GM12875 (cell line): ENCODE measurements at regions not wholly inside any gene's neighbourhood (a gene's known extent, or its start where the extent isn't known, plus 50 kb on each side); places are given as distances from the start of the nearest gene placed in this dataset.

ENCODE experiments used
- H3K4me3 ChIP-seq: one replicate; pipeline ENCODE4 v1.5.1; 2011; ENCODE audit warnings: low read depth, low read length, control low read depth
- CTCF ChIP-seq: IDR thresholded peaks from 2 replicates; pipeline ENCODE4 v1.5.1; 2011; ENCODE audit warnings: low read depth, mild to moderate bottlenecking, control low read depth, inconsistent platforms, low read length, moderate library complexity, borderline replicate concordance; ENCODE audit not compliant: insufficient read depth

- no peak for TF ChIP-seq CTCF
- no peak overlapping the region for H3K4me3 ChIP-seq
Measured at GRCh38 chr4:184550476-184550875, 76.1 kb upstream of the IRF2 start.

- H3K4me3 ChIP-seq = no peak overlapping the region
- no peak for TF ChIP-seq CTCF
Measured at GRCh38 chr4:184548648-184549341, 74.4 kb upstream of the IRF2 start.

- H3K4me3 ChIP-seq = no peak overlapping the region
- TF ChIP-seq CTCF = no peak
Measured at GRCh38 chr4:184548316-184548647, 73.9 kb upstream of the IRF2 start.

GRCh38 chr4:184544788-184545409 is 70.5 kb upstream of the IRF2 start:
- no peak overlapping the region for H3K4me3 ChIP-seq
- TF ChIP-seq CTCF = no peak

GRCh38 chr4:184541907-184542306 is 67.6 kb upstream of the IRF2 start:
- TF ChIP-seq CTCF = no peak
- no peak overlapping the region for H3K4me3 ChIP-seq

GRCh38 chr4:184540307-184540706 is 66.0 kb upstream of the IRF2 start:
- TF ChIP-seq CTCF = no peak

GRCh38 chr4:184538023-184538599 is 63.8 kb upstream of the IRF2 start:
- TF ChIP-seq CTCF = peak; percentile 53; the same call in 1 of the 2 replicates
- peak overlapping the region; percentile 63 for H3K4me3 ChIP-seq

More at GRCh38 chr4:184540307-184540706, 66.0 kb upstream of the IRF2 start:
- no peak overlapping the region for H3K4me3 ChIP-seq
